Upper lobe of left lung (tissue), 4 donors: ENCODE measurements at regions not wholly inside any gene's neighbourhood (a gene's known extent, or its start where the extent isn't known, plus 50 kb on each side); places are given as distances from the start of the nearest gene placed in this dataset.
A peak's percentile ranks its signal among the peaks of the same experiment; 100 is the strongest.

Experiments used
- CTCF ChIP-seq, 6 experiments: fragments of 450-650 bp in 4 of 6; fragments of 200-600 bp in 2 of 6; sonication (generic) in 2 of 6; IDR thresholded peaks; one replicate each; pipeline ENCODE4 v1.5.1; 2016 to 2019; ENCODE audit warnings: antibody characterized with exemption in 6 of 6
- EP300 ChIP-seq, 4 donors: sonication (generic); formaldehyde crosslinking; IDR thresholded peaks; one replicate each; pipeline ENCODE4 v1.5.1; 2017; ENCODE audit warnings: antibody characterized with exemption in 4 of 4, control low read depth in 2 of 4
- POLR2A ChIP-seq, 4 donors: fragments of 450-650 bp; IDR thresholded peaks; one replicate each; pipeline ENCODE4 v1.5.1; 2016 to 2017; ENCODE audit warnings: antibody characterized with exemption in 4 of 4, mild to moderate bottlenecking in 2 of 4
- POLR2AphosphoS5 ChIP-seq, 2 donors: sonication (generic); formaldehyde crosslinking; IDR thresholded peaks; one replicate each; pipeline ENCODE4 v1.5.1; 2017; ENCODE audit warnings: antibody characterized with exemption in 2 of 2

- peak in 3 of 4 donors; percentile 74 to 96 (median 85) for TF ChIP-seq EP300 (IDR thresholded peaks at IDR 0.05)
- no peak for TF ChIP-seq CTCF (IDR thresholded peaks at IDR 0.05)
- TF ChIP-seq POLR2A (IDR thresholded peaks at IDR 0.05), result peak in 1 of 4 donors; percentile 3
- TF ChIP-seq POLR2AphosphoS5 (IDR thresholded peaks at IDR 0.05), result peak in 1 of 2 donors; percentile 41
Observed at GRCh38 chr4:41429280-41429669, 108.7 kb upstream of the LIMCH1 start.
